Adrenal gland (tissue), 9 donors: ENCODE measurements at regions not wholly inside any gene's neighbourhood (a gene's known extent, or its start where the extent isn't known, plus 50 kb on each side); places are given as distances from the start of the nearest gene placed in this dataset.
"Not testable (repeated sequence)": the region's sequence is repeated elsewhere in the genome, so short reads cannot be mapped to it uniquely, and the experiment has no call there.

Experiments
- DNase-seq, 7 donors: peaks; one replicate each; pipeline ENCODE4 v3.0.0-alpha.2; 2019 to 2020
- H3K27ac ChIP-seq, 5 donors: fragments of 200-600 bp; sonication (generic) in 4 of 5; 1 replicate in 3 of 5; 2 replicates in 2 of 5; pipeline versions ENCODE4 v1.5.1 to v1.8.0; 2016 to 2020; ENCODE audit warnings: mild to moderate bottlenecking in 1 of 5
- H3K27me3 ChIP-seq: fragments of 200-600 bp; 2 replicates; pipeline ENCODE4 v1.8.0; 2021
- H3K36me3 ChIP-seq, 2 donors: fragments of 200-600 bp; replicated peaks in 1 of 2; 1 replicate in 1 of 2; 2 replicates in 1 of 2; pipeline versions ENCODE4 v1.5.1 to v1.8.0; 2018 to 2022
- H3K4me1 ChIP-seq, 2 donors: fragments of 200-600 bp; replicated peaks in 1 of 2; 1 replicate in 1 of 2; 2 replicates in 1 of 2; pipeline versions ENCODE4 v1.5.1 to v1.8.0; 2018 to 2021
- H3K4me3 ChIP-seq, 4 donors: fragments of 200-600 bp; sonication (generic) in 3 of 4; one replicate each; pipeline ENCODE4 v1.5.1; 2016 to 2018
- H3K9me3 ChIP-seq, 3 donors: fragments of 200-600 bp; sonication (generic) in 1 of 3; replicated peaks in 1 of 3; 1 replicate in 2 of 3; 2 replicates in 1 of 3; pipeline versions ENCODE4 v1.5.1 to v1.8.0; 2016 to 2021
- POLR2A ChIP-seq, 2 donors: fragments of 450-650 bp; IDR thresholded peaks; one replicate each; pipeline ENCODE4 v1.6.1; 2017; ENCODE audit warnings: antibody characterized with exemption in 2 of 2, mild to moderate bottlenecking in 2 of 2, moderate library complexity in 1 of 2
- WGBS, 4 donors: extraction: QIAGEN DNeasy Blood & Tissue Kit in 2 of 4; methylation state at CpG; one replicate each; pipeline versions ENCODE4 v1.1.5 to v1.1.7; 2013 to 2017; 5-methylcytosine and 5-hydroxymethylcytosine counted together
- intact Hi-C, 2 donors: fragments of 100-400 bp; cut with DNase I; formaldehyde crosslinking; loops; one replicate each; pipeline versions ENCODE4 v1.14.1 to v1.15.0; 2022 to 2023
- TF ChIP-seq, protein P1 (sequence below), 6 experiments: fragments of 450-650 bp in 4 of 6; fragments of 200-600 bp in 2 of 6; sonication (generic) in 1 of 6; IDR thresholded peaks; 1 replicate in 5 of 6; 2 replicates in 1 of 6; pipeline versions ENCODE4 v1.5.1 to v1.8.0; 2016 to 2021; ENCODE audit warnings: antibody characterized with exemption in 6 of 6, mild to moderate bottlenecking in 2 of 6, moderate library complexity in 1 of 6
- donor health status: healthy with polysubstance abuse.
- donor health status: Bipolar disorder and iron deficiency.
- donor health status: DM: yes; HTN: yes; CAD: no.
- donor health status: DM: no; HTN: no; CAD: no.
- donor health status: DM: no; HTN: no; CAD: no.

DNA sequence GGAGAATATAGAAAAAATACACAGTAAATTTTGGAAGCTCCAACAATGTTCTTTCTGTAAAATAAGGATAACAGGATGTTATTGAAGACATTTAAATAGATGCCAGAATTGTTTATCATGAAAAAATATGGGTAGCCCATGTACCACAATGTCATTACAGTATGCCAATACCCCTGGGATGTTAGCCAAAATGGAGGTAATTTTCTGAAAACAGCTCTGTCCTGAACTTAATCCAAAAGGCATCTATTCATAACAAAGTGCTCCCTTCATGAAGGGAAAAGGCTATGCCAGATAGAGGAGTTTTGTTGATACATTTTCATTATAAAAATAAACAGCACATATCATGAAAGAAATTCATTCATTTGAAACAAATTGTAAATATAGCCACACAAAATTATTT, 1902.6 kb upstream of the AGA start:
- no peak overlapping the region for H3K27ac ChIP-seq
- no peak overlapping the region for H3K4me3 ChIP-seq
- no peaks in the 10 kb centered on the region for H3K36me3 ChIP-seq
- no peaks in the 10 kb centered on the region for H3K27me3 ChIP-seq
- H3K4me1 ChIP-seq = no peaks in the 10 kb centered on the region
- no peaks in the 10 kb centered on the region for H3K9me3 ChIP-seq
- intact Hi-C loops = no loop called here
- no peak for DNase-seq
- TF ChIP-seq POLR2A (IDR thresholded peaks at IDR 0.05) = no peak

DNA sequence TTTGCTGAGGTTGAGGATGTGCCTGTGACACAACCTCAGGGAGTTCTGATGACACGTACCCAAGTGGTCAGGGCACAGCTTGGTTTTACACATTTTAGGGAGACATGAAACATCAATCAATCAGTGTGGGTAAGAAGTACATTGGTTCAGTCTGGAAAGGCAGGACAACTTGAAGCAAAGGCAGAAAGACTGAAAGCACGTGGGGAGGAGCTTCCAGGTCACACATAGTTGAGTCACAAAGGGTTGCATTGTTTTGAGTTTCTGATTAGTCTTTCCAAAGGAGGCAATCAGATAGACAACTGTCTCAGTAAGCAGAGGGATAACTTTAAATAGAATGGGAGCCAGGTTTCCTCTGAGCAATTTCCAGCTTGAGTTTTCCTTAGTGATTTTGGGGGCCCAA, 1910.0 kb upstream of the AGA start:
- no peaks in the 10 kb centered on the region for H3K4me1 ChIP-seq
- intact Hi-C loops = no loop called here
- DNase-seq = no peak
- H3K4me3 ChIP-seq = no peak overlapping the region
- H3K36me3 ChIP-seq = no peaks in the 10 kb centered on the region
- H3K27ac ChIP-seq = no peak overlapping the region
- H3K9me3 ChIP-seq = no peaks in the 10 kb centered on the region
- H3K27me3 ChIP-seq = no peaks in the 10 kb centered on the region
- TF ChIP-seq POLR2A (IDR thresholded peaks at IDR 0.05) = no peak
- WGBS, 4 donors = 60 to 69% (median 62%) methylated on average over 2 of the region's 2 CpGs

DNA sequence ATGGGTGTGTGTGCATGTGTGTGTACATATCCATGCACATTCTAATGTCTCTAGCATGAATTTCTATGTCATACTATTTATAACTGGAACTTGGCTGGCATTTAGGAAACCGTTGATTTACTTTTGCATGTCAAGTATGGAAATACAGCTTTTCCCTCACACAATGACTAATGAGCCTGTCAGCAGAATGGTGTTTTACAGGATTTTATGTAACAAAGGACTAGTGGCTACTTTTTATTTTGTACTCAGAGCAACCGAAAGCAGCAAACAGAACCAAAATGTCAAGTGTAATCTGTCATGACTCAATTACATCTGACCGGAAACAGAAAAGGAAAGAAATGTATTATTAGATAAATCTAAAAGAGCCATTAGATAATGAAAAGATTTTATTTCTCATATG, 1911.5 kb upstream of the AGA start:
- no peak overlapping the region for H3K27ac ChIP-seq
- no peaks in the 10 kb centered on the region for H3K4me1 ChIP-seq
- no peak overlapping the region for H3K4me3 ChIP-seq
- WGBS, 4 donors = 12 to 25% (median 18%) methylated on average over 3 of the region's 3 CpGs
- H3K36me3 ChIP-seq = no peaks in the 10 kb centered on the region
- TF ChIP-seq POLR2A (IDR thresholded peaks at IDR 0.05) = no peak
- TF ChIP-seq, protein P1, sequence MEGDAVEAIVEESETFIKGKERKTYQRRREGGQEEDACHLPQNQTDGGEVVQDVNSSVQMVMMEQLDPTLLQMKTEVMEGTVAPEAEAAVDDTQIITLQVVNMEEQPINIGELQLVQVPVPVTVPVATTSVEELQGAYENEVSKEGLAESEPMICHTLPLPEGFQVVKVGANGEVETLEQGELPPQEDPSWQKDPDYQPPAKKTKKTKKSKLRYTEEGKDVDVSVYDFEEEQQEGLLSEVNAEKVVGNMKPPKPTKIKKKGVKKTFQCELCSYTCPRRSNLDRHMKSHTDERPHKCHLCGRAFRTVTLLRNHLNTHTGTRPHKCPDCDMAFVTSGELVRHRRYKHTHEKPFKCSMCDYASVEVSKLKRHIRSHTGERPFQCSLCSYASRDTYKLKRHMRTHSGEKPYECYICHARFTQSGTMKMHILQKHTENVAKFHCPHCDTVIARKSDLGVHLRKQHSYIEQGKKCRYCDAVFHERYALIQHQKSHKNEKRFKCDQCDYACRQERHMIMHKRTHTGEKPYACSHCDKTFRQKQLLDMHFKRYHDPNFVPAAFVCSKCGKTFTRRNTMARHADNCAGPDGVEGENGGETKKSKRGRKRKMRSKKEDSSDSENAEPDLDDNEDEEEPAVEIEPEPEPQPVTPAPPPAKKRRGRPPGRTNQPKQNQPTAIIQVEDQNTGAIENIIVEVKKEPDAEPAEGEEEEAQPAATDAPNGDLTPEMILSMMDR (IDR thresholded peaks at IDR 0.05) = no peak
- H3K9me3 ChIP-seq = no peaks in the 10 kb centered on the region
- no peaks in the 10 kb centered on the region for H3K27me3 ChIP-seq
- intact Hi-C loops = no loop called here
- DNase-seq = no peak

DNA sequence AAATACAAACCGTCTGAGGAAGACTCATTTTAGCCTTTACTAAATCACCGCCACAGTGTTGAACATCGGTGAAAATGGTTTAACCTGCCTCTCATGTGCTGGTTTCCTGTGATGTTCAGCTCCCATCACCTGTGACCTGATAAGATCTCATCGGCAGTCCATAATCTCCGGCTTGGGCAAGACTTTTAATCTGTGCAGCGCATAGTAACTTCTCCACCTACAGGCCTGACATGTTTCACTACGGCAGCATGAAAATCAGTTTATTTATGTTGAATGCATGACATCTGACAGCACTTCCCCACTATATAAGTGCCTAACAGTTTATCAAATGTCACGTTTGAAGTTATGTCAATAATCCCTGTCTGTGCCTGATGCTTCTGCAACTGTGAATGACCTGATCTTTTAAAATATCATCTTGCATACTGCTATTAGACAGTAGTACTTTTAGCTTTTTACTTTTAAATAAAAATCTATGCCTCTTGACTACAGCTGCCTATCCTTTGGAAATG, 1919.8 kb upstream of the AGA start:
- Histone ChIP-seq H3K9me3 (no peaks in the 10 kb centered on the region), H3K27me3 (no peaks in the 10 kb centered on the region), H3K4me3 (no peak overlapping the region), H3K27ac (no peak overlapping the region), H3K4me1 (no peaks in the 10 kb centered on the region), H3K36me3 (no peaks in the 10 kb centered on the region)
- TF ChIP-seq, protein P1 (IDR thresholded peaks at IDR 0.05) = no peak
- TF ChIP-seq POLR2A (IDR thresholded peaks at IDR 0.05) = no peak
- WGBS, 4 donors = 53 to 67% (median 58%) methylated on average over 8 of the region's 8 CpGs
- DNase-seq = no peak
- intact Hi-C loops = no loop called here

DNA sequence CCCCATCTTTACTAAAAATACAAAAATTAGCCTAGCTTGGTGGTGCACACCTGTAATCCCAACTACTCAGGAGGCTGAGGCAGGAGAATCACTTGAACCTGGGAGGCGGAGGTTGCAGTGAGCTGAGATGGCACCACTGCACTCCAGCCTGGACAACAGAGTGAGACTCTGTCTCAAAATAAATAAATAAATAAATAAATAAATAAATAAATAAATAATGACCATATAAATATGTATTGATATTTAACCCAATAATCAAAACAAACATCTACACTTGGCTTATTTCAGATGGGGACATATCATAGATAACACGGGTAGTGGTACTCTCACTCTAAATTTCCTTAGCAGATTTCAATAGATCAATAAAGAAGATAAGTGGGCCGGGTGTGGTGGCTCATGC, 1923.7 kb upstream of the AGA start:
- 91 to 96% (median 93%) methylated on average over 3 of the region's 3 CpGs for WGBS, 4 donors
- H3K36me3 ChIP-seq, intact Hi-C loops, DNase-seq, H3K27me3 ChIP-seq, H3K4me3 ChIP-seq, H3K27ac ChIP-seq, H3K4me1 ChIP-seq, H3K9me3 ChIP-seq: not testable (repeated sequence)

DNA sequence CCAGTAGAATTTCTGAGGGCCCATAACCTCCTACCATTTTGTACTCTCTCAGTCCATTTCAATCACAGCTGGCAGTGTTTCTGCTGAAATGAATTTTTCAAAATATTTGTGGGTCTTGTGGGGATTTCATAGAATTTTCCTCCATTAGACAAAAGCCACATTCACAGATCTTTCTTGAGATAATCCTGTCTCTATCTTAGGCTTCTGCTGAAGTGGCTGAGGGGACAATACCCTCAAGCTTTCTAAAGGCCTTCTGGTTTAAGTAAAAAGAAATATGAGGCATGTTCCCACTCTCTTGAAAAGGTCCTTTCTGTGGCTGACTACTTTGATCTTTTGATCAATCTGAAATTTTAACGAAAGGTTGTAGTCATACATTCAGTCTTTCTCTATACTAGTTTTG, 1930.0 kb upstream of the AGA start:
- no peaks in the 10 kb centered on the region for H3K9me3 ChIP-seq
- WGBS, 4 donors = 72 to 89% (median 79%) methylated on average over 1 of the region's 1 CpG
- no peaks in the 10 kb centered on the region for H3K4me1 ChIP-seq
- no peaks in the 10 kb centered on the region for H3K27me3 ChIP-seq
- intact Hi-C loops = no loop called here
- DNase-seq = no peak
- H3K27ac ChIP-seq = no peak overlapping the region
- TF ChIP-seq POLR2A (IDR thresholded peaks at IDR 0.05) = no peak
- TF ChIP-seq, protein P1 (IDR thresholded peaks at IDR 0.05) = no peak
- no peak overlapping the region for H3K4me3 ChIP-seq
- no peaks in the 10 kb centered on the region for H3K36me3 ChIP-seq
